GM10266 (cell line): ENCODE measurements at regions not wholly inside any gene's neighbourhood (a gene's known extent, or its start where the extent isn't known, plus 50 kb on each side); places are given as distances from the start of the nearest gene placed in this dataset.
"Not testable (repeated sequence)": the region's sequence is repeated elsewhere in the genome, so short reads cannot be mapped to it uniquely, and the experiment has no call there.

Experiments
- DNase-seq: peaks from one replicate; pipeline ENCODE4 v3.0.0; 2012; ENCODE audit errors: extremely low spot score
- CTCF ChIP-seq: IDR thresholded peaks from 2 replicates; pipeline ENCODE4 v1.5.1; 2012; ENCODE audit warnings: mild to moderate bottlenecking, low read depth; ENCODE audit not compliant: control insufficient read depth, insufficient read depth; ENCODE audit errors: missing control alignments

- no peak for DNase-seq
- TF ChIP-seq CTCF = no peak
These were observed 541.5 kb downstream of the PCDH7 start for GRCh38 chr4:31261632-31262031.

- DNase-seq = not testable (repeated sequence)
These were observed 545.9 kb downstream of the PCDH7 start for GRCh38 chr4:31266094-31266493.

- TF ChIP-seq CTCF = no peak
- DNase-seq = no peak
These were observed 552.3 kb downstream of the PCDH7 start for GRCh38 chr4:31272331-31273061.

- DNase-seq = no peak
- no peak for TF ChIP-seq CTCF
These were observed 555.7 kb downstream of the PCDH7 start for GRCh38 chr4:31275906-31276305.

GRCh38 chr4:31283679-31284078 is 563.5 kb downstream of the PCDH7 start:
- TF ChIP-seq CTCF = no peak
- no peak for DNase-seq

- TF ChIP-seq CTCF = no peak
- no peak for DNase-seq
These were observed 570.7 kb downstream of the PCDH7 start for GRCh38 chr4:31290836-31291235.

- no peak for DNase-seq
- TF ChIP-seq CTCF = no peak
These were observed 571.1 kb downstream of the PCDH7 start for GRCh38 chr4:31291238-31291637.
